Ovary (tissue), 3 donors: ENCODE measurements at regions not wholly inside any gene's neighbourhood (a gene's known extent, or its start where the extent isn't known, plus 50 kb on each side); places are given as distances from the start of the nearest gene placed in this dataset.

Experiments
- POLR2A ChIP-seq: fragments of 450-650 bp; IDR thresholded peaks from one replicate; pipeline ENCODE4 v1.6.1; 2017; ENCODE audit warnings: antibody characterized with exemption, mild to moderate bottlenecking, moderate library complexity
- TF ChIP-seq, protein P1 (sequence below), 3 donors: fragments of 450-650 bp in 2 of 3; fragments of 200-600 bp in 1 of 3; IDR thresholded peaks; one replicate each; pipeline versions ENCODE4 v1.5.1 to v1.8.0; 2016 to 2022; ENCODE audit warnings: antibody characterized with exemption in 3 of 3, mild to moderate bottlenecking in 1 of 3
- donor health status: DM: no; HTN: no; CAD: no.

- TF ChIP-seq POLR2A = no peak
- TF ChIP-seq, protein P1, sequence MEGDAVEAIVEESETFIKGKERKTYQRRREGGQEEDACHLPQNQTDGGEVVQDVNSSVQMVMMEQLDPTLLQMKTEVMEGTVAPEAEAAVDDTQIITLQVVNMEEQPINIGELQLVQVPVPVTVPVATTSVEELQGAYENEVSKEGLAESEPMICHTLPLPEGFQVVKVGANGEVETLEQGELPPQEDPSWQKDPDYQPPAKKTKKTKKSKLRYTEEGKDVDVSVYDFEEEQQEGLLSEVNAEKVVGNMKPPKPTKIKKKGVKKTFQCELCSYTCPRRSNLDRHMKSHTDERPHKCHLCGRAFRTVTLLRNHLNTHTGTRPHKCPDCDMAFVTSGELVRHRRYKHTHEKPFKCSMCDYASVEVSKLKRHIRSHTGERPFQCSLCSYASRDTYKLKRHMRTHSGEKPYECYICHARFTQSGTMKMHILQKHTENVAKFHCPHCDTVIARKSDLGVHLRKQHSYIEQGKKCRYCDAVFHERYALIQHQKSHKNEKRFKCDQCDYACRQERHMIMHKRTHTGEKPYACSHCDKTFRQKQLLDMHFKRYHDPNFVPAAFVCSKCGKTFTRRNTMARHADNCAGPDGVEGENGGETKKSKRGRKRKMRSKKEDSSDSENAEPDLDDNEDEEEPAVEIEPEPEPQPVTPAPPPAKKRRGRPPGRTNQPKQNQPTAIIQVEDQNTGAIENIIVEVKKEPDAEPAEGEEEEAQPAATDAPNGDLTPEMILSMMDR (IDR thresholded peaks at IDR 0.05) = no peak
Observed at GRCh38 chr3:158908187-158908734, 106.4 kb downstream of the MFSD1 start.
